ENCODE measurements at regions not wholly inside any gene's neighbourhood (a gene's known extent, or its start where the extent isn't known, plus 50 kb on each side); places are given as distances from the start of the nearest gene placed in this dataset.

DNA sequence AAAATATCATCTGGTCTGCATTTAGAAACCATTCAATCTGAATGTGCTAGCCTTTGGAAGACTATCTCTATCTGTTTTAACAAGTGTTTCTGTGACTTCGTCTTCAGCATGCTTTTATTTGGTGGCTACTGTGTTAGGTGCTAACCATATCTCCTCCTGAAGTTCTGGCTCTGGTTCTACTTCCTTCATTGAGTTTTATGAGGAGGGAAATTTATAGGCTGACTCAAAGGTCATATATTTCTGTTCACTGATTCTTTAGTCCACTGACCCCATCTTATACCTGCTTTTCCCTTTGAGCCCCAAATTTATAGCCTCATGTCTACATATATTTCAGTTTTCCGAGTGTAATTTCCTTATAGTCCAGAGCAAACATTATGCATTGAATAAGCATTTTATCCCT, 295.0 kb upstream of the RASGRP1 start:
- Histone ChIP-seq H3K9me3 (no peaks in the 10 kb centered on the region), H3K27ac (no peak overlapping the region), H3K27me3 (ENCODE audit: insufficient read depth in 3 of 3, low read length in 2 of 3) (peaks cover 0 to 4% (median 0%) of the 10 kb centered on the region in 3 donors), H3K4me1 (no peaks in the 10 kb centered on the region), H3K4me3 (no peak overlapping the region), H3K36me3 (ENCODE audit: insufficient read depth in 1 of 2, low read depth in 1 of 2) (no peaks in the 10 kb centered on the region)
- ATAC-seq (no peak), DNase-seq (no peak)
- 83 to 92% (median 91%) methylated on average over 2 of the region's 2 CpGs for WGBS, 3 donors
- TF ChIP-seq, protein P1, sequence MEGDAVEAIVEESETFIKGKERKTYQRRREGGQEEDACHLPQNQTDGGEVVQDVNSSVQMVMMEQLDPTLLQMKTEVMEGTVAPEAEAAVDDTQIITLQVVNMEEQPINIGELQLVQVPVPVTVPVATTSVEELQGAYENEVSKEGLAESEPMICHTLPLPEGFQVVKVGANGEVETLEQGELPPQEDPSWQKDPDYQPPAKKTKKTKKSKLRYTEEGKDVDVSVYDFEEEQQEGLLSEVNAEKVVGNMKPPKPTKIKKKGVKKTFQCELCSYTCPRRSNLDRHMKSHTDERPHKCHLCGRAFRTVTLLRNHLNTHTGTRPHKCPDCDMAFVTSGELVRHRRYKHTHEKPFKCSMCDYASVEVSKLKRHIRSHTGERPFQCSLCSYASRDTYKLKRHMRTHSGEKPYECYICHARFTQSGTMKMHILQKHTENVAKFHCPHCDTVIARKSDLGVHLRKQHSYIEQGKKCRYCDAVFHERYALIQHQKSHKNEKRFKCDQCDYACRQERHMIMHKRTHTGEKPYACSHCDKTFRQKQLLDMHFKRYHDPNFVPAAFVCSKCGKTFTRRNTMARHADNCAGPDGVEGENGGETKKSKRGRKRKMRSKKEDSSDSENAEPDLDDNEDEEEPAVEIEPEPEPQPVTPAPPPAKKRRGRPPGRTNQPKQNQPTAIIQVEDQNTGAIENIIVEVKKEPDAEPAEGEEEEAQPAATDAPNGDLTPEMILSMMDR (IDR thresholded peaks at IDR 0.05), result no peak
- intact Hi-C loops (cut with DNase I), result no loop called here

DNA sequence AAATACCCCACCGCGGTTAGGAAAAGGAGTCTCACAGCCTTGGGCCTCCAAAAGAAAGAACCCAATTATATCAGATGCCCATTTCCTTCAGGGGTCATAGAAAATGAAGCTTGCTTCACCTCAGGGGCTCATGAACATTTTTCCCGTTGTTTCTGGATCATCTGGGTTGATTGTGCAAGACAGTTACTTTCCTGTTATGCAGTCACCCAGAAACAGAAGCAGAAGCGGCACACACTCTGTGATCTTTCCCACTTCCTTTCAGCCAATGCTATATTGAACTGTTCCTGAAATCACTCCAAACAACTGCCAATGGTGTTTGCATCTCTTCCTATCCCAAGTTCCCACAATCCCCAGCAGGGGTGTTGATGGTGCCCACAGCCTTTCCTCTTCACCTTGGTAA, 295.6 kb upstream of the RASGRP1 start:
- no peak for ATAC-seq
- Histone ChIP-seq H3K9me3 (no peaks in the 10 kb centered on the region), H3K36me3 (ENCODE audit: insufficient read depth in 1 of 2, low read depth in 1 of 2) (no peaks in the 10 kb centered on the region), H3K27me3 (ENCODE audit: insufficient read depth in 3 of 3, low read length in 2 of 3) (peaks cover 0 to 5% (median 0%) of the 10 kb centered on the region in 3 donors), H3K4me1 (no peaks in the 10 kb centered on the region), H3K27ac (no peak overlapping the region), H3K4me3 (no peak overlapping the region)
- intact Hi-C loops (cut with DNase I), result no loop called here
- TF ChIP-seq, protein P1 (IDR thresholded peaks at IDR 0.05), result no peak
- DNase-seq, result no peak
- 58 to 70% (median 62%) methylated on average over 4 of the region's 4 CpGs for WGBS, 3 donors

DNA sequence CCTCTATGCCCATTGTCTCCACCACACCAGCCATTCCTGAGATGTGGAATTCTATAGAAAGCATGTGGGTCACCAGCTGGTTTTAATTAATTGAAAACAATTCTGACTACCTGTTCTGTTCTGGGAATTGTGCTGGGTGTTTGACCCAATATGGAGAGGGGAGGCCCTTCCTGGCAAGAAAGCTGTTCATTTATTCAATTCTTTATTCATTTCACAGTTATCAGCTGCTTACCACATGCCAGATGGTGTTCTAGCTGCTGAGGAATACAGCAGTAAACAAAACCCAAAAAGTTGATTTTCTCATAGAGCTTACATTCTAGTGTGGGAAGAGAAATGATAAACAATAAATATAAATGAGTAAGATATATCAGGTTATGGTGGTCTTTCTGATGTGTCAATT, 296.1 kb upstream of the RASGRP1 start:
- H3K36me3 ChIP-seq (ENCODE audit: insufficient read depth in 1 of 2, low read depth in 1 of 2), result no peaks in the 10 kb centered on the region
- DNase-seq (no peak), ATAC-seq (no peak)
- no peaks in the 10 kb centered on the region for H3K9me3 ChIP-seq
- TF ChIP-seq, protein P1 (IDR thresholded peaks at IDR 0.05), result no peak
- intact Hi-C loops (cut with DNase I), result no loop called here
- H3K27me3 ChIP-seq (ENCODE audit: insufficient read depth in 3 of 3, low read length in 2 of 3), result peaks cover 0 to 8% (median 0%) of the 10 kb centered on the region in 3 donors
- no peaks in the 10 kb centered on the region for H3K4me1 ChIP-seq
- no peak overlapping the region for H3K4me3 ChIP-seq
- H3K27ac ChIP-seq, result no peak overlapping the region

DNA sequence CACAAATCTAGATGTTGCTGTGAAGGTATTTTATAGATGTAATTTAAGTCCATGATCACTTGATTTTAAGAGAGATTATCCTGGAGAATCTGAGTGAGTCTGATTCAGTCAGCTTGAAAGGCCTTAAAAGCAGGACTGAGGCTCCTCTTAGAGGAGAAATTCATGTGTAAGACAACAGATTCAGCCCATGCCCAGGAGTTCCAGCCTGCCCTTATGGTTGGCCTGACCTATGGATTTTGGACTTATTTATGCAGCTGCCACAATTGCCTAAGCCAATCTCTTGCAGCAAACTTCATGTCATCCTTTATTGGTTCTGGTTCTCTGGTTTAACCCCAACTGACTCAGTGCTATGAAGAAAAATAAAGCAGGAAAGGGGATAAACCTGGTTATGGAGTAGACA, 296.5 kb upstream of the RASGRP1 start:
- H3K9me3 ChIP-seq, result no peaks in the 10 kb centered on the region
- H3K27ac ChIP-seq, result no peak overlapping the region
- DNase-seq (no peak), ATAC-seq (no peak)
- intact Hi-C loops (cut with DNase I), result no loop called here
- TF ChIP-seq, protein P1 (IDR thresholded peaks at IDR 0.05), result no peak
- H3K27me3 ChIP-seq (ENCODE audit: insufficient read depth in 3 of 3, low read length in 2 of 3), result peaks cover 0 to 8% (median 0%) of the 10 kb centered on the region in 3 donors
- no peak overlapping the region for H3K4me3 ChIP-seq
- no peaks in the 10 kb centered on the region for H3K4me1 ChIP-seq
- no peaks in the 10 kb centered on the region for H3K36me3 ChIP-seq (ENCODE audit: insufficient read depth in 1 of 2, low read depth in 1 of 2)

DNA sequence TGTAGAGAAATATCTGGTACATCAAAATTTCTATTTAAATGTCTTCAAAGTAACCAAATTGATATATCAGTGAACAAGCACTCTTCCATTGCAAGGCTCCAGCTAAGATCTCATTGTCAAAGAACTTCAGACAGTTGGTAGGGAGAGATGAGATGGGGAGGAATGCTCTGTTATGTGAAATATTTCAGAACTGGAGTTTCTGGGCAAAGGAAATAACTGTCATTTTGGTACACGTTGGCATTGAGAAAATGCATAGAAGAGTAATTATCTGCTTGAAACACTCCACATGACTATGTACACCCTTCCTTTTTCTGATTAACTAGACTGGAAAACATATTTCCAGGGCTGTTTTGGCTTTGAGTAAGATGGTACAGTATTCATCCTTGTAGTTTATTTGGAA, 297.5 kb upstream of the RASGRP1 start:
- DNase-seq (no peak), ATAC-seq (no peak)
- Histone ChIP-seq H3K9me3 (no peaks in the 10 kb centered on the region), H3K4me3 (no peak overlapping the region), H3K27me3 (ENCODE audit: insufficient read depth in 3 of 3, low read length in 2 of 3) (peaks cover 0 to 4% (median 0%) of the 10 kb centered on the region in 3 donors), H3K4me1 (no peaks in the 10 kb centered on the region), H3K36me3 (ENCODE audit: insufficient read depth in 1 of 2, low read depth in 1 of 2) (no peaks in the 10 kb centered on the region), H3K27ac (no peak overlapping the region)
- TF ChIP-seq, protein P1 (IDR thresholded peaks at IDR 0.05), result no peak
- WGBS, 3 donors, result 31 to 51% (median 49%) methylated on average over 1 of the region's 1 CpG
- intact Hi-C loops (cut with DNase I), result no loop called here
